Kidney glomerular epithelial cell (primary cell): ENCODE measurements at regions not wholly inside any gene's neighbourhood (a gene's known extent, or its start where the extent isn't known, plus 50 kb on each side); places are given as distances from the start of the nearest gene placed in this dataset.

ENCODE experiments used
- DNase-seq: peaks from one replicate; lab custom pipeline; 2025; lab: John Stamatoyannopoulos, UW

DNA sequence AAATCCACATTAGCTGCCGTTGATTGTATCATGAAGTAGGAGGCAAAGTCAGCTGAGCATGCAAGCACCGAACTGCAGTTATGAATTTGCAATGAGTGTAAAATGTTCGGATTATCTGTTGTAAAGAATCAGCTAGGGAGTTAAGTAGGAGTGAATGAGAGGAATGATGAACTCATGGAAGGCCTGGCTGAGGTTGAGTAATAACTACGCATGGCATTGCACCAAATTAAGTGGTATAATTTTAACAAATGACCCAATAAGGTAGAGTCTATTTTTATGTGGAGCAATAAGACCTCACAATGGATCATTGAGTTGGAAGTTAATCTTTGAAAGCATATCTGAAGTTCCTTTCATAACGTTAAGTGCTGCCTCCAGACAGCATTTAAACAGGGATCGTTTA is 288.2 kb upstream of the CHST9 start:
- peak; percentile 85 for DNase-seq

- no peak for DNase-seq
These were observed 282.0 kb upstream of the CHST9 start for GRCh38 chr18:27467073-27467472.

DNA sequence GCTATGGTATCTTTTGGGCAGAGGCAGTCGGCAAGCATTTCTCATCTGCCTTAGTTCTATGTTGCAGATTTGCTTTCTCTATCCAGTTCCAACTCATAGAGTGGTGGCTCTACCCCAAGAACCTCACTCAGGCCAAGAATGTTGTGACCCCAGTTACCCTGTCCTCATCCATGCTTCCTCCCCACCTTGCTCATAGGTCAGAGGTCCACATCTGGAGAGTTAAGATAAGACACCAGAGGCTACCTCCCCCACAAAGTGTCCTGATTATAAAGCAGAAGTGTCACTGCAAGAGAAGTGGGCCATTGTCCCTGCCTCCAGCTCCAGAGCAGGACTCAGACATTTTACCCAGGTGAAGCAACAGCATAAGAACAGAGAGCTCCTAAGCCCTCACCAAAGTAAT is 276.8 kb upstream of the CHST9 start:
- no peak for DNase-seq

DNA sequence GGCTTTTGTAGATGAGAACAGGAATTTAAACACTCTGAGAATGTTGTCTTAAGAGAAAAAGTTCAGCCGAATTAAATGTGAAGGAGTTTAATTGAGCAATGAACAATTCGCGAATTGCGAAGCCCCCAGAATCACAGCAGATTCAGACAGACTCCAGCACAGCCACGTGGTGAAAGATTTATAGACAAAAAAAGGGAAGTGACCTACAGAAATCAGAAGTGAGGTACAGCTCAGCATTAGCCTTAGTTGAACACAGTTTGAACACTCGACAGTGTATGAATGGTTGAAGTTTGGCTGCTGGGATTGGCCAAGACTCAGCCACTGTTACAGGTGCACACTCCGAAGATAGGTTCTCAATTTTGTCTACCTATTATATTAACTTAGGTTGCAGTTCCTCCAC is 264.0 kb upstream of the CHST9 start:
- DNase-seq, result no peak

DNA sequence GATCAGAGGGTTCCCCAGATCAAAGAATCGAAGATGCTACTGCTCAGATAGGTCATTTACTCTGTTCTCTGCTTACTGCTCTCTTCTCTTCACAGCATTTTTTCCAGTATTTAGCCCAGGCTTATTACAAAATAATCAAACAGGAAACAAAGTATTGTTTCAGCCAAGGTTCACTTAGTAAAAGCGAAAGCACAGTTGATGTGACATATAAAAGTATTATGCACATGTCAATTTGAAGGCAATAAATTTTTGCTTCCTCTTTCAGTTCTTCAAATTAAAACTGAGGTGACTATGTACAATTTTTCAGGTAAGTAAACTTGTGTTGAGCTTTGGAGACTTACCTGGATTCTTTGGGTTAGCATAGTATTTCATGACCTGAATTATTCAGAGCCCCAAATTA is 262.8 kb upstream of the CHST9 start:
- DNase-seq, result no peak

GRCh38 chr18:27447451-27447881 is 262.4 kb upstream of the CHST9 start:
- no peak for DNase-seq

GRCh38 chr18:27430595-27430994 is 245.5 kb upstream of the CHST9 start:
- no peak for DNase-seq

DNA sequence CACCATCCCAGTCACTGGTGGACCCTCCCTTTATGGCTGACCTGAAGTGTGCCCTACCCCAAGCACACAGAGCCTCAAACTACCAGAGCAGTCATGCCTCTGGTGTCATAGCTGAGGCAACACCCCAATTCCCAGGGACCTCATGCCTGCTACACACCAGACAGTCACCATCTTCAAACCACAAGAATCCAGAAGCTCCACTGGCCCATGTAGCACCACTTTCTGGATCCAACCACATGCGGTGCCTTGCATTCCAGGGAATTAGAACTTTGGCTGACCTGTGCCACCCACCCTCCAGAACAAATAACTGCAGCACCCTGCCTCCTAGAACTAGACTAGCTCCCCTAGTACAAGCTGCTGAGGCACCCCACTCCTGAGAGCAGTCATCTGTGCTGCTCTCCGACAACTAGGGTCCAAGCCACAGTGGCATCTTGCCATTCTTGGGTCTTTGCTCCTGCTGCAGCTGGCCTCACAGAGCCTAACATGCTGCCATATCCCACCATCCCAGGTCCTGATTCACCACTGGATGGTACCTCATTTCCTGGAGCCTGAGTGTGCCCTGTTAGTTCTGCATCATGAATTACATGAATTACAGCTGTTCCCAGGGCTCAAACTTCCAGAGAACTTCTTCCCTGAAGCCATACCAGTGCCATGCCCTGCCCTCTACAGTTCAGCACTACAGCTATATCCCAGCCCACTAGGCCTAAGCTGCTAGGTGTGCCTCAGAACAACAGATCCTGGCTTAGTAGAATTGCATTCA is 243.8 kb upstream of the CHST9 start:
- DNase-seq, result peak; percentile 45

DNA sequence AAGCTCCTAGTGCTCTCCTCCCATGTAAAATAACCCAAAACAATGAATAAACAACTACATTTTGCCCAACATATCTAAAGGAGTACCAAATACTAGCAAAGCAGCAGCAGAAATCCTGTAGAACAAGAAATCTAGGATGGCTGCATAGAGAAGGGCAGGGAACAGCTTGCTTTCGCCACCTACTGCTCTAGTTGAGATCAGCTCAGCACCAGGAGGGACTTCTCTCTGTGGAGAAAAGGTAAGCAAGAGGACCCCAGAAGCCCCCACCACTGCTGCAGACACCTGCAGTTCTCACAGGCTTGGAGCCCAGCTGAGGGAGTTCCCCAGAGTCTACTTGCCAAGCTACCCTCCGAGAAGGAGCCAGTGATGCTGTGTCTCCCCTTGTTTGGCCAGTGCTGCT is 243.0 kb upstream of the CHST9 start:
- DNase-seq, result peak; percentile 9

- DNase-seq, result no peak
These were observed 238.5 kb upstream of the CHST9 start for GRCh38 chr18:27423581-27423980.

- DNase-seq, result no peak
These were observed 234.5 kb upstream of the CHST9 start for GRCh38 chr18:27419646-27420045.

- DNase-seq, result no peak
These were observed 230.4 kb upstream of the CHST9 start for GRCh38 chr18:27415495-27415894.

DNA sequence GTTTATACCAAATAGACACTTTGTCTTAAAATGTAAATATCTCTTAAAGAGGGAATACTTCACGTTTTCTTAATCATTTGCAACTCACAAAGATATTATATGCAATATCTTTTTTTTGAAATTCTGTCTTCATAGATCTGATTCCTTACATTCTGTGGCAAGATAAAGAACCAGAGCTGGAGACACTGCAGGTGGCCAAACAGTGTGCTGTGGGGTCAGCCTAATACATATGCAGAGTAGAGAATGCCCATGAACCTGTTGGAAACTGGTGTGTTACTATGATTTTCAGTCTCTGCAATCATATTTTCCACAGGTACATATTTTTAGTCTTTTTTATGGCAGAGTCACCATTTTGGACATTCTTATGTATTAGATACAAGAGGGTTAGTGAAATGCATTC is 229.6 kb upstream of the CHST9 start:
- DNase-seq, result no peak

DNA sequence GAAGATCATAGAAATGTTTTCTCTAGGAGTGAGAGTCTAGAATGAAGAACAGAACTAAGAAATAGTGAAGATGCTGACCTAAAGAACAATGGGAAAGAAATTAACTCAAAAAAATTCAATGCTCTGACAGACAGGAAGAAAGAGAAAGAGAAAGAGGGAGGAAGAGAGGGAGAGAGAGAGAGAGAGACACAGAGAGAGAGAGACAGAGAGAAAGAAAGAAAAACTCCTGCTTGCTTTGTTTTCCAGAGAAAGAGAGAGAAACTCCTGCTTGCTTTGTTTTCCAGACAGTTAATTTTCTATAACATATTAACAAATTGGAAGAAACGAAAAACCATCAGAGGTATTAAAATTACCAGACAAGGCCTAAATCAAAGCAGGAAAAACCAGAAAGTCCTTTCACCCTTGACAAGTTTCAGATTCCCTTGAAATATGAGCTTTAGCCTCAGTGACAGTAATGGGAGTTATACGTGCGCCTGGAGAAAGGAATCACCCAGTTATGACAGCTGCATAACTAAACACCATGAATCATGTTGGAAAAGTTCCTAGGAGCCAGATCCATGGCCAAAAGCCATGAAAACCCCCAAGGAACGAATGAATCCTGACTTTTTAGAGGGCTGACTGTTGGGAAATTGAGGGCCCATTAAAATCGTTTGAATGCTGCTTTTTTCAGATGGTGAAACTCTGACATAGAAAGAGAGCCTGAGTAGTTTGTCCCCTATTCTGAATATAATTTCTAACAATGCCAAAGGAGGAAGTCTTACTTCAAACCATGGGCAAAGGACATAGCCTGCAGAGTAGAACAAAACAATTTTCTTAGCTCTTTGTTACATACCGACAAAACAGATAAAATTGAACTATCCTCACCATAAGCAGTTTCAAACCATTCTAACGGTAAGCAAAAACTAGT is 228.6 kb upstream of the CHST9 start:
- DNase-seq, result peak; percentile 96

- peak; percentile 1 for DNase-seq
These were observed 227.4 kb upstream of the CHST9 start for GRCh38 chr18:27412556-27412955.

DNA sequence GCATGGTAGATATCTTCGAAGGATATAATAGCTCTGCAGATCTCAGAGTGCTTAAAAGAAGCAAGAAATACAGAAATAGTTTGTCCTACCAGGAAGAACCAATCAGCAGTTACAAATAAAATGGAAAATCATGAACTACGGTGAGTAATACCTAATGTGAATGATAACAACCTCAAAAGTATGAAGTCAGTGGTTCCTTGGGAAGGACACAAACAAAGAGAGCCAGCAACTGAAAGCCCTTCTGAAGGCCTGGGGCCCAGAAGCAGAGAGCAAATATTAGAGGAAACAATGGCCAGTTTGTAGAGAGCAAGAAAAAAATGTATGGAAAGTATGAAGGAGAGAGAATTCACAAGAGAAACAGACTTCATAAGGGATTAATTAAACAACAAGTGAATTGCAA is 226.8 kb upstream of the CHST9 start:
- DNase-seq, result peak; percentile 28

DNA sequence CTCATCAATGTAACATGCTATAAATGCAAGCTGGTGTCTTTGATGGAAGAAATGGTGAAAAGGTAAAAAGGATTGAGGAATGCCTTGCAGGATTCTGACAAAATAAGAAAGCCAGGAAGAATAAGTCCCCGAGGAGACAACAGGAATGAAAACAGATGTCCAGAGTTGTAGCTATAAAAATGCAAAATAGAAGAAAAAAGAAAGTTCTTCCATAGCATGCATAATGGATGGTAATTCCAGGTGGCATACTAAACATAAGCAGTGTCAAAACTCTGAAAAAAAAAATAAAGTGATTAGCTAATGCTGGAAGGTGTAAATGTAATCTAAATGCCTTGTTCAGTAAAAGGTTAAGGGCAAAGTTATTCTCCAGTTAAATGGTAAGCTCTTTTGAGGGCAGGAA is 225.9 kb upstream of the CHST9 start:
- no peak for DNase-seq

DNA sequence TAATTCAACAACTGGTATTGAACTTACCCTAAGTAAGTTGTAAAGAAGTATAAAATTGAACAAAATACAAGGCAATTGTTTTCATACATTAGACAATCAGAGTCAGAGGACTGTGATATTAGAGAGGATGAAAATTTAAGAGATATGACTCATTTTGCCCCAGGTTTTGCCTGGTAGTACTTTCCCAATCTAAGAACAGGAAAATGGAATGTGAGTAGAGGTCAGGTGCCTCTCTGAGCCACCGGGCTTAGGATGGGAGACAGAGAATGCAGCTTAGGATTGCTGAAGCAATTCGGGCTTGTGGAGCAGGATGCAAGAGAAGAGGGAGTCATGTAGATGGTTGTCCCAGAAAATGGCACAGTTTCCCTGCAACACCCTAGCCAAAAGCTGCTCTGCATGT is 219.7 kb upstream of the CHST9 start:
- DNase-seq, result no peak

DNA sequence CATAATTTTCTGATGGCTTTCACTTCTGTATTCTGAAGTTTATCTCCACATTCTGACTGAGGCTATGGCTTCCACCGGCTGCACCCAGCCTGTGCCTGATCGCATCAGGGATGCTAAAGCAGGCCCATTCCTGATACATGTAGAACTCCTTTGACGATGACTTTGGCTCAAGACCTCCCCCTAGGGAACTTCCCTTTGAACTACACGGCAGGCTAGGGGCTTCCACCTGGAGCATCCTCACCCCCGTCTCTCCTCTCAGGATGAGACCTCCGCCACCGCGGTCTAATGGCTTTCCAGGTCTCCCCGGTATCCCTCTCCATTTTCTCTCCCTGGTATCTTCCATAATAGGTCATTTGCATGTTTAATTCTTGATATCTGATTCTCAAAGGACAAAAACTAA is 214.9 kb upstream of the CHST9 start:
- DNase-seq, result no peak

GRCh38 chr18:27395752-27396151 is 210.6 kb upstream of the CHST9 start:
- no peak for DNase-seq

DNA sequence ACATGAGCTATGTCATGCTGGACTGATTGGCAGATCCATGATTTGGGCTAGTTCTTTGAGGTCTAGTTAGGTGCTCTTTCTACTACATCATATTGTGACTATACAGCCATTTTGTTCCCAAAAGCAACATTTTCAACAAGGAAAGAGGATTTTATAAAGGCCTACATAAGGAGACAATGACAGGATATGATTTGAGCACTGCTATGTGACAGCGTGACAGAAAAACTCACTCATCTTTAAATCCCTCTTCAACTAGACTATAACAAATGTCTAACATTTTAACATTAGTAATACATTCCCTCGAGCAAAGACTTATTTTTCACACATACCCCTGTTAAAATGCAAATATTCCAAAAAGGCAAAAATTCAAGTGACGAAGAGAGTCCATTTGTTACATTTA is 209.6 kb upstream of the CHST9 start:
- no peak for DNase-seq

GRCh38 chr18:27382567-27383216 is 197.6 kb upstream of the CHST9 start:
- no peak for DNase-seq
